Liver (tissue), 8 donors: ENCODE measurements at regions not wholly inside any gene's neighbourhood (a gene's known extent, or its start where the extent isn't known, plus 50 kb on each side); places are given as distances from the start of the nearest gene placed in this dataset.

Experiments
- DNase-seq: peaks from one replicate; pipeline ENCODE4 v3.0.0-alpha.2; 2017; ENCODE audit warnings: low spot score
- H3K27ac ChIP-seq, 2 donors: one replicate each; pipeline ENCODE4 v1.7.0; 2013; ENCODE audit warnings: inconsistent platforms in 2 of 2, low read length in 2 of 2, control low read depth in 1 of 2, low read depth in 1 of 2, mild to moderate bottlenecking in 1 of 2
- H3K27me3 ChIP-seq, 4 donors: one replicate each; pipeline versions ENCODE4 v1.6.1 to v1.7.0; 2013; ENCODE audit warnings: low read length in 3 of 4, inconsistent platforms in 1 of 4, mild to moderate bottlenecking in 1 of 4, moderate library complexity in 1 of 4; ENCODE audit not compliant: control insufficient read depth in 4 of 4, insufficient read depth in 4 of 4
- H3K36me3 ChIP-seq, 4 donors: one replicate each; pipeline versions ENCODE4 v1.6.1 to v1.7.0; 2013; ENCODE audit warnings: low read length in 3 of 4, mild to moderate bottlenecking in 3 of 4, low read depth in 1 of 4, moderate library complexity in 1 of 4; ENCODE audit not compliant: control insufficient read depth in 4 of 4, insufficient read depth in 3 of 4
- H3K4me1 ChIP-seq, 4 donors: one replicate each; pipeline versions ENCODE4 v1.6.1 to v1.7.0; 2013; ENCODE audit warnings: low read length in 3 of 4, mild to moderate bottlenecking in 3 of 4, moderate library complexity in 1 of 4; ENCODE audit not compliant: control insufficient read depth in 4 of 4, insufficient read depth in 4 of 4
- H3K4me3 ChIP-seq, 3 donors: one replicate each; pipeline versions ENCODE4 v1.6.1 to v1.7.0; 2013; ENCODE audit warnings: low read length in 3 of 3, control low read depth in 1 of 3, low read depth in 1 of 3, mild to moderate bottlenecking in 1 of 3
- H3K9ac ChIP-seq, 2 donors: one replicate each; pipeline ENCODE4 v1.7.0; 2013; ENCODE audit warnings: low read length in 2 of 2, mild to moderate bottlenecking in 2 of 2, moderate library complexity in 2 of 2, control low read depth in 1 of 2, low read depth in 1 of 2
- H3K9me3 ChIP-seq, 4 donors: one replicate each; pipeline versions ENCODE4 v1.6.1 to v1.7.0; 2013; ENCODE audit warnings: low read length in 3 of 4; ENCODE audit not compliant: control insufficient read depth in 4 of 4
- EGR1 ChIP-seq, 2 donors: IDR thresholded peaks; 2 replicates each; pipeline ENCODE4 v1.6.1; 2016 to 2018; ENCODE audit warnings: antibody characterized with exemption in 2 of 2, low read depth in 2 of 2
- FOXA2 ChIP-seq: IDR thresholded peaks from 2 replicates; pipeline ENCODE4 v1.6.1; 2016; ENCODE audit warnings: antibody characterized with exemption
- GABPA ChIP-seq, 2 donors: IDR thresholded peaks in 1 of 2; conservative IDR thresholded peaks in 1 of 2; 2 replicates each; pipeline ENCODE4 v1.6.1; 2016; ENCODE audit warnings: antibody characterized with exemption in 2 of 2, mild to moderate bottlenecking in 1 of 2, moderate library complexity in 1 of 2
- HNF4A ChIP-seq, 2 donors: conservative IDR thresholded peaks; 2 replicates each; pipeline ENCODE4 v1.6.1; 2016; ENCODE audit warnings: antibody characterized with exemption in 2 of 2, mild to moderate bottlenecking in 2 of 2
- HNF4G ChIP-seq: IDR thresholded peaks from 2 replicates; pipeline ENCODE4 v1.6.1; 2016; ENCODE audit warnings: antibody characterized with exemption
- JUND ChIP-seq, 2 donors: IDR thresholded peaks; 2 replicates each; pipeline ENCODE4 v1.6.1; 2016; ENCODE audit warnings: antibody characterized with exemption in 2 of 2
- NR2F2 ChIP-seq: IDR thresholded peaks from 2 replicates; pipeline ENCODE4 v1.6.1; 2016; ENCODE audit warnings: antibody characterized with exemption
- RAD21 ChIP-seq, 2 donors: IDR thresholded peaks; 2 replicates each; pipeline ENCODE4 v1.6.1; 2016; ENCODE audit warnings: antibody characterized with exemption in 2 of 2, mild to moderate bottlenecking in 2 of 2
- RXRA ChIP-seq, 2 donors: IDR thresholded peaks; 2 replicates each; pipeline ENCODE4 v1.6.1; 2017 to 2018; ENCODE audit warnings: antibody characterized with exemption in 2 of 2, mild to moderate bottlenecking in 1 of 2
- TAF1 ChIP-seq: conservative IDR thresholded peaks from 2 replicates; pipeline ENCODE4 v1.6.1; 2016; ENCODE audit warnings: antibody characterized with exemption, mild to moderate bottlenecking
- YY1 ChIP-seq: IDR thresholded peaks from 2 replicates; pipeline ENCODE4 v1.6.1; 2016; ENCODE audit warnings: antibody characterized with exemption, mild to moderate bottlenecking
- WGBS: extraction: QIAGEN DNeasy Blood & Tissue Kit; methylation state at CpG from one replicate; pipeline ENCODE4 v1.1.7; 2013; 5-methylcytosine and 5-hydroxymethylcytosine counted together
- TF ChIP-seq, protein P1 (sequence below): IDR thresholded peaks from 2 replicates; pipeline ENCODE4 v1.6.1; 2016; ENCODE audit warnings: antibody characterized with exemption
- TF ChIP-seq, protein P2 (sequence below): IDR thresholded peaks from 2 replicates; pipeline ENCODE4 v1.6.1; 2016; ENCODE audit warnings: antibody characterized with exemption, mild to moderate bottlenecking
- TF ChIP-seq, protein P3 (sequence below): fragments of 150-350 bp; IDR thresholded peaks from 2 replicates; pipeline ENCODE4 v1.5.1; 2017; ENCODE audit warnings: improper control_type of control experiment, low read depth, low read length; ENCODE audit not compliant: missing input control
- TF ChIP-seq, protein P4 (sequence below): IDR thresholded peaks from 2 replicates; pipeline ENCODE4 v1.6.1; 2016; ENCODE audit warnings: antibody characterized with exemption
- donor health status: healthy.
- donor health status: healthy.
- donor health status: healthy.
- donor health status: healthy.
- donor health status: healthy.

DNA sequence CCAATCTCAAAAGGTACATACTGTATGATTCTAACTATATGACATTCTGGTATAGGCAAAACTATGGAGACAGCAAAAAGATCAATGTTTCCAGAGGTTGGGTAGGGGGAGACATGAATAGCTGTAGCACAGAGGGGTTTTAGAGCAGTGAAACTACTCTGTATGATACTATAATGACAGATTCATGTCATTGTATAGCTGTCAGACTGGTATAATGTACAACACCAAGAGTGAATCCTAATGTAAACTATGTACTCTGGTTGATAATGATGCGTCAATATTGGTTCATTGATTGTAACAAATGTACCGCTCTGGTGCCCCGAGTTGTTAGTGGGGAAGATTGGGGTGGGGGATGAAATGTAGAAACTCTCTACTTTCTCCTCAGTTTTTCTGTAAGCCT is 172.4 kb upstream of the SPOPL start:
- Histone ChIP-seq H3K4me3 (no peak overlapping the region), H3K9me3 (no peaks in the 10 kb centered on the region), H3K36me3 (no peaks in the 10 kb centered on the region), H3K4me1 (no peaks in the 10 kb centered on the region), H3K27ac (no peak overlapping the region), H3K9ac (no peak overlapping the region), H3K27me3 (no peaks in the 10 kb centered on the region)
- 67% methylated on average over 3 of the region's 3 CpGs for whole genome bisulfite sequencing
- no peak for DNase-seq
- no peak for TF ChIP-seq HNF4G
- no peak for TF ChIP-seq NR2F2
- no peak for TF ChIP-seq RXRA (IDR thresholded peaks at IDR 0.05)
- no peak for TF ChIP-seq JUND (IDR thresholded peaks at IDR 0.05)
- no peak for TF ChIP-seq RAD21 (IDR thresholded peaks at IDR 0.05)
- TF ChIP-seq, protein P1, sequence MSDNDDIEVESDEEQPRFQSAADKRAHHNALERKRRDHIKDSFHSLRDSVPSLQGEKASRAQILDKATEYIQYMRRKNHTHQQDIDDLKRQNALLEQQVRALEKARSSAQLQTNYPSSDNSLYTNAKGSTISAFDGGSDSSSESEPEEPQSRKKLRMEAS: no peak
- TF ChIP-seq TAF1: no peak
- TF ChIP-seq FOXA2: no peak
- TF ChIP-seq GABPA (IDR thresholded peaks at IDR 0.05 in 1 of 2, conservative IDR thresholded peaks at IDR 0.05 in 1 of 2): no peak

DNA sequence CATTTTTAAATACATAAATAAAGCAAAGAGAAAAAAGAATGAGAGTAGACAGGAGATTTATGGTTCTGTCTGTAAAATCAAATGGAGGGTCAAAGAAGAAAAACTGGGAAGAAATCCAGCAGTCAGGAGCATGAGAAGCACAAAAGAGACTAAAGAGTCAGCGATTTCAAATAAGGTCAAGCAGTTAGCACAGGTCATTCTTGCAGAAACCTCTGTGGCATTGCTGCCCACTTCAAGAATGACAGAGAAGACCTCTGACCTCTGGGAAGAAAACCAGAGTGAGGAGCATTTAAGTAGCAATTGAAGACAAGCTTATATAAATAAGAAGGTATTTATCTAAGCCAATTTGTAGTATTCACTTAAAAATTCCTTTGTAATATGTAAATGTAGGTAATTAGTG is 172.0 kb upstream of the SPOPL start:
- Histone ChIP-seq H3K4me1 (no peaks in the 10 kb centered on the region), H3K36me3 (no peaks in the 10 kb centered on the region), H3K9ac (no peak overlapping the region), H3K27ac (no peak overlapping the region), H3K4me3 (no peak overlapping the region), H3K9me3 (no peaks in the 10 kb centered on the region), H3K27me3 (no peaks in the 10 kb centered on the region)
- TF ChIP-seq, protein P2, sequence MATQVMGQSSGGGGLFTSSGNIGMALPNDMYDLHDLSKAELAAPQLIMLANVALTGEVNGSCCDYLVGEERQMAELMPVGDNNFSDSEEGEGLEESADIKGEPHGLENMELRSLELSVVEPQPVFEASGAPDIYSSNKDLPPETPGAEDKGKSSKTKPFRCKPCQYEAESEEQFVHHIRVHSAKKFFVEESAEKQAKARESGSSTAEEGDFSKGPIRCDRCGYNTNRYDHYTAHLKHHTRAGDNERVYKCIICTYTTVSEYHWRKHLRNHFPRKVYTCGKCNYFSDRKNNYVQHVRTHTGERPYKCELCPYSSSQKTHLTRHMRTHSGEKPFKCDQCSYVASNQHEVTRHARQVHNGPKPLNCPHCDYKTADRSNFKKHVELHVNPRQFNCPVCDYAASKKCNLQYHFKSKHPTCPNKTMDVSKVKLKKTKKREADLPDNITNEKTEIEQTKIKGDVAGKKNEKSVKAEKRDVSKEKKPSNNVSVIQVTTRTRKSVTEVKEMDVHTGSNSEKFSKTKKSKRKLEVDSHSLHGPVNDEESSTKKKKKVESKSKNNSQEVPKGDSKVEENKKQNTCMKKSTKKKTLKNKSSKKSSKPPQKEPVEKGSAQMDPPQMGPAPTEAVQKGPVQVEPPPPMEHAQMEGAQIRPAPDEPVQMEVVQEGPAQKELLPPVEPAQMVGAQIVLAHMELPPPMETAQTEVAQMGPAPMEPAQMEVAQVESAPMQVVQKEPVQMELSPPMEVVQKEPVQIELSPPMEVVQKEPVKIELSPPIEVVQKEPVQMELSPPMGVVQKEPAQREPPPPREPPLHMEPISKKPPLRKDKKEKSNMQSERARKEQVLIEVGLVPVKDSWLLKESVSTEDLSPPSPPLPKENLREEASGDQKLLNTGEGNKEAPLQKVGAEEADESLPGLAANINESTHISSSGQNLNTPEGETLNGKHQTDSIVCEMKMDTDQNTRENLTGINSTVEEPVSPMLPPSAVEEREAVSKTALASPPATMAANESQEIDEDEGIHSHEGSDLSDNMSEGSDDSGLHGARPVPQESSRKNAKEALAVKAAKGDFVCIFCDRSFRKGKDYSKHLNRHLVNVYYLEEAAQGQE: no peak
- TF ChIP-seq, protein P3, sequence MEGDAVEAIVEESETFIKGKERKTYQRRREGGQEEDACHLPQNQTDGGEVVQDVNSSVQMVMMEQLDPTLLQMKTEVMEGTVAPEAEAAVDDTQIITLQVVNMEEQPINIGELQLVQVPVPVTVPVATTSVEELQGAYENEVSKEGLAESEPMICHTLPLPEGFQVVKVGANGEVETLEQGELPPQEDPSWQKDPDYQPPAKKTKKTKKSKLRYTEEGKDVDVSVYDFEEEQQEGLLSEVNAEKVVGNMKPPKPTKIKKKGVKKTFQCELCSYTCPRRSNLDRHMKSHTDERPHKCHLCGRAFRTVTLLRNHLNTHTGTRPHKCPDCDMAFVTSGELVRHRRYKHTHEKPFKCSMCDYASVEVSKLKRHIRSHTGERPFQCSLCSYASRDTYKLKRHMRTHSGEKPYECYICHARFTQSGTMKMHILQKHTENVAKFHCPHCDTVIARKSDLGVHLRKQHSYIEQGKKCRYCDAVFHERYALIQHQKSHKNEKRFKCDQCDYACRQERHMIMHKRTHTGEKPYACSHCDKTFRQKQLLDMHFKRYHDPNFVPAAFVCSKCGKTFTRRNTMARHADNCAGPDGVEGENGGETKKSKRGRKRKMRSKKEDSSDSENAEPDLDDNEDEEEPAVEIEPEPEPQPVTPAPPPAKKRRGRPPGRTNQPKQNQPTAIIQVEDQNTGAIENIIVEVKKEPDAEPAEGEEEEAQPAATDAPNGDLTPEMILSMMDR: no peak
- TF ChIP-seq RAD21 (IDR thresholded peaks at IDR 0.05): no peak
- DNase-seq: no peak
- 30% methylated on average over 1 of the region's 1 CpG for WGBS

DNA sequence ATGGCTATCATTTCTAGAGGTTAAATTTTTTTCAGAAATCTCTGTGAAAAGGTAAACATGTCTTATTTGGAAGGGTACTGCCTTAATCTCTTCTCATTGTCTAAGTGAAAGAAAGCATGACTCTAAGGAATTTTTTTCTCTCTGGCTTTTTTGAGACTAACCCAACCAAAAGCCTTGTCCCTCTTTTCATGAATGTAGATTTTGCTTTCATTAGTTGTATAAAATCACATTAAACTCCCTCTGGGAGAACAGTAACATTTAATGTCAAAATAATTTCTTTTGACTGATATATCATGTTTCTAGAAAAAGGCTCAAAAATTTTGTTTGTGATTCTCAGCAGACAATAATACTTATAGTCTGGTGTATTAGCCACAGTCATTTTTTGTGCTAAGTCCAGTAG is 168.4 kb upstream of the SPOPL start:
- DNase-seq: no peak
- Histone ChIP-seq H3K27ac (no peak overlapping the region), H3K9ac (no peak overlapping the region), H3K27me3 (no peaks in the 10 kb centered on the region), H3K9me3 (no peaks in the 10 kb centered on the region), H3K36me3 (no peaks in the 10 kb centered on the region), H3K4me1 (no peaks in the 10 kb centered on the region), H3K4me3 (no peak overlapping the region)
- no peak for TF ChIP-seq RXRA (IDR thresholded peaks at IDR 0.05)
- TF ChIP-seq JUND (IDR thresholded peaks at IDR 0.05): no peak
- TF ChIP-seq NR2F2: no peak
- TF ChIP-seq, protein P2: no peak
- no peak for TF ChIP-seq RAD21 (IDR thresholded peaks at IDR 0.05)
- TF ChIP-seq FOXA2: no peak
- TF ChIP-seq HNF4A (conservative IDR thresholded peaks at IDR 0.05): no peak
- TF ChIP-seq, protein P3: no peak
- TF ChIP-seq GABPA (IDR thresholded peaks at IDR 0.05 in 1 of 2, conservative IDR thresholded peaks at IDR 0.05 in 1 of 2): no peak
- TF ChIP-seq YY1: no peak
- TF ChIP-seq TAF1: no peak
- TF ChIP-seq EGR1 (IDR thresholded peaks at IDR 0.05; ENCODE audit: low read depth in 2 of 2): no peak
- TF ChIP-seq, protein P4, sequence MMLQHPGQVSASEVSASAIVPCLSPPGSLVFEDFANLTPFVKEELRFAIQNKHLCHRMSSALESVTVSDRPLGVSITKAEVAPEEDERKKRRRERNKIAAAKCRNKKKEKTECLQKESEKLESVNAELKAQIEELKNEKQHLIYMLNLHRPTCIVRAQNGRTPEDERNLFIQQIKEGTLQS: no peak
- TF ChIP-seq, protein P1: no peak
